Activated T-cell treated with anti-CD3 and anti-CD28 coated beads, Interleukin-2, amount 50 U/mL, for 72 hours (primary cell): ENCODE measurements at regions not wholly inside any gene's neighbourhood (a gene's known extent, or its start where the extent isn't known, plus 50 kb on each side); places are given as distances from the start of the nearest gene placed in this dataset.

ENCODE experiments used
- ATAC-seq, 2 donors: fragments of 150-1000 bp; cut with Tn5 transposase; replicated peaks in 1 of 2; 2 replicates each; pipeline ENCODE4 v1.10.0; 2021; ENCODE audit warnings: moderate library complexity in 2 of 2, mild to moderate bottlenecking in 1 of 2
- DNase-seq, 2 donors: peaks; one replicate each; pipeline ENCODE4 v3.0.0; 2021 to 2022; ENCODE audit warnings: mixed read lengths in 1 of 2
- H3K27ac Mint-ChIP-seq: one replicate; pipeline ENCODE4 v1.8.0; 2022; ENCODE audit warnings: mild to moderate bottlenecking, moderate library complexity, mixed read lengths
- H3K27me3 Mint-ChIP-seq: one replicate; pipeline ENCODE4 v1.8.0; 2022; ENCODE audit warnings: low read depth, mixed read lengths
- H3K36me3 Mint-ChIP-seq, 2 donors: one replicate each; pipeline ENCODE4 v1.8.0; 2022; ENCODE audit warnings: mixed read lengths in 2 of 2, mild to moderate bottlenecking in 1 of 2; ENCODE audit not compliant: insufficient read depth in 2 of 2
- H3K4me1 Mint-ChIP-seq: one replicate; pipeline ENCODE4 v1.8.0; 2022; ENCODE audit warnings: low read depth, mixed read lengths
- H3K4me3 Mint-ChIP-seq, 2 donors: one replicate each; pipeline ENCODE4 v1.8.0; 2022; ENCODE audit warnings: mild to moderate bottlenecking in 2 of 2, mixed read lengths in 2 of 2, moderate library complexity in 2 of 2
- H3K9me3 Mint-ChIP-seq, 2 donors: one replicate each; pipeline ENCODE4 v1.8.0; 2022; ENCODE audit warnings: mixed read lengths in 2 of 2

GRCh38 chrX:10714531-10714930 lies 94.1 kb upstream of the MID1 start:
- Mint-ChIP-seq H3K36me3 (no peaks in the 10 kb centered on the region), H3K9me3 (no peaks in the 10 kb centered on the region), H3K27ac (no peak overlapping the region), H3K4me3 (no peak overlapping the region), H3K27me3 (peaks cover 9% of the 10 kb centered on the region), H3K4me1 (no peaks in the 10 kb centered on the region)
- ATAC-seq: no peak
- DNase-seq: no peak

- ATAC-seq (no peak), DNase-seq (peak; percentile 24 to 38)
- H3K4me3 Mint-ChIP-seq: no peak overlapping the region
- peaks cover 5% of the 10 kb centered on the region for H3K27me3 Mint-ChIP-seq
- H3K9me3 Mint-ChIP-seq: no peaks in the 10 kb centered on the region
- H3K36me3 Mint-ChIP-seq: no peaks in the 10 kb centered on the region
- no peaks in the 10 kb centered on the region for H3K4me1 Mint-ChIP-seq
- no peak overlapping the region for H3K27ac Mint-ChIP-seq
These were observed 102.5 kb upstream of the MID1 start for GRCh38 chrX:10722851-10723250.

GRCh38 chrX:10725071-10725470 lies 104.7 kb upstream of the MID1 start:
- Mint-ChIP-seq H3K27me3 (peaks cover 4% of the 10 kb centered on the region), H3K4me1 (no peaks in the 10 kb centered on the region), H3K36me3 (no peaks in the 10 kb centered on the region), H3K4me3 (no peak overlapping the region), H3K9me3 (no peaks in the 10 kb centered on the region), H3K27ac (no peak overlapping the region)
- DNase-seq (no peak), ATAC-seq (no peak)

GRCh38 chrX:10726647-10727046 lies 106.3 kb upstream of the MID1 start:
- ATAC-seq: no peak
- Mint-ChIP-seq H3K27ac (no peak overlapping the region), H3K36me3 (no peaks in the 10 kb centered on the region), H3K4me3 (no peak overlapping the region), H3K27me3 (peaks cover 4% of the 10 kb centered on the region), H3K4me1 (no peaks in the 10 kb centered on the region), H3K9me3 (no peaks in the 10 kb centered on the region)
- no peak for DNase-seq

GRCh38 chrX:10728806-10729389 lies 108.5 kb upstream of the MID1 start:
- no peak overlapping the region for H3K4me3 Mint-ChIP-seq

GRCh38 chrX:10739426-10739825 lies 119.0 kb upstream of the MID1 start:
- Mint-ChIP-seq H3K4me3 (no peak overlapping the region), H3K9me3 (no peaks in the 10 kb centered on the region), H3K27ac (no peak overlapping the region), H3K27me3 (peaks cover 7% of the 10 kb centered on the region), H3K36me3 (no peaks in the 10 kb centered on the region), H3K4me1 (no peaks in the 10 kb centered on the region)
- DNase-seq (no peak), ATAC-seq (no peak)

More at GRCh38 chrX:10728806-10729389, 108.5 kb upstream of the MID1 start:
- Mint-ChIP-seq H3K9me3 (no peaks in the 10 kb centered on the region), H3K27ac (no peak overlapping the region), H3K4me1 (no peaks in the 10 kb centered on the region), H3K36me3 (no peaks in the 10 kb centered on the region), H3K27me3 (peaks cover 4% of the 10 kb centered on the region)
- DNase-seq: no peak
- ATAC-seq: no peak

GRCh38 chrX:10741003-10741402 lies 120.6 kb upstream of the MID1 start:
- no peak overlapping the region for H3K27ac Mint-ChIP-seq

GRCh38 chrX:10741550-10741949 lies 121.2 kb upstream of the MID1 start:
- Mint-ChIP-seq H3K4me3 (no peak overlapping the region), H3K36me3 (no peaks in the 10 kb centered on the region), H3K27ac (no peak overlapping the region), H3K27me3 (peaks cover 16% of the 10 kb centered on the region), H3K9me3 (peaks cover 0 to 2% of the 10 kb centered on the region in 2 donors), H3K4me1 (no peaks in the 10 kb centered on the region)
- ATAC-seq (no peak), DNase-seq (no peak)

More at GRCh38 chrX:10741003-10741402, 120.6 kb upstream of the MID1 start:
- no peak for DNase-seq
- Mint-ChIP-seq H3K4me3 (no peak overlapping the region), H3K36me3 (no peaks in the 10 kb centered on the region), H3K27me3 (peaks cover 16% of the 10 kb centered on the region), H3K4me1 (no peaks in the 10 kb centered on the region), H3K9me3 (peaks cover 0 to 2% of the 10 kb centered on the region in 2 donors)
- ATAC-seq: no peak

- H3K9me3 Mint-ChIP-seq: peaks cover 0 to 2% of the 10 kb centered on the region in 2 donors
- H3K4me3 Mint-ChIP-seq: no peak overlapping the region
- H3K27me3 Mint-ChIP-seq: peaks cover 9% of the 10 kb centered on the region
- H3K4me1 Mint-ChIP-seq: no peaks in the 10 kb centered on the region
- DNase-seq (no peak), ATAC-seq (no peak)
- H3K27ac Mint-ChIP-seq: no peak overlapping the region
- H3K36me3 Mint-ChIP-seq: no peaks in the 10 kb centered on the region
These were observed 123.1 kb upstream of the MID1 start for GRCh38 chrX:10743476-10743875.

GRCh38 chrX:10744007-10744406 lies 123.6 kb upstream of the MID1 start:
- Mint-ChIP-seq H3K4me3 (no peak overlapping the region), H3K9me3 (peaks cover 0 to 2% of the 10 kb centered on the region in 2 donors), H3K27ac (no peak overlapping the region), H3K4me1 (no peaks in the 10 kb centered on the region), H3K27me3 (peaks cover 9% of the 10 kb centered on the region), H3K36me3 (no peaks in the 10 kb centered on the region)
- DNase-seq (no peak), ATAC-seq (no peak)

- no peak for DNase-seq
- no peak for ATAC-seq
- H3K27me3 Mint-ChIP-seq: peaks cover 9% of the 10 kb centered on the region
- no peaks in the 10 kb centered on the region for H3K4me1 Mint-ChIP-seq
- H3K4me3 Mint-ChIP-seq: no peak overlapping the region
- peaks cover 2 to 3% of the 10 kb centered on the region in 2 donors for H3K9me3 Mint-ChIP-seq
- H3K36me3 Mint-ChIP-seq: no peaks in the 10 kb centered on the region
- H3K27ac Mint-ChIP-seq: peak overlapping the region; percentile 74
These were observed 127.6 kb upstream of the MID1 start for GRCh38 chrX:10747975-10748374.

- Mint-ChIP-seq H3K36me3 (no peaks in the 10 kb centered on the region), H3K4me3 (no peak overlapping the region), H3K27me3 (peaks cover 9% of the 10 kb centered on the region), H3K27ac (no peak overlapping the region), H3K9me3 (peaks cover 2 to 3% of the 10 kb centered on the region in 2 donors), H3K4me1 (no peaks in the 10 kb centered on the region)
- DNase-seq (no peak), ATAC-seq (no peak)
These were observed 128.7 kb upstream of the MID1 start for GRCh38 chrX:10749113-10749512.

- no peaks in the 10 kb centered on the region for H3K36me3 Mint-ChIP-seq
These were observed 130.2 kb upstream of the MID1 start for GRCh38 chrX:10750581-10750980.

GRCh38 chrX:10753116-10753515 lies 132.7 kb upstream of the MID1 start:
- no peaks in the 10 kb centered on the region for H3K36me3 Mint-ChIP-seq
- ATAC-seq: no peak

More at GRCh38 chrX:10750581-10750980, 130.2 kb upstream of the MID1 start:
- ATAC-seq (no peak), DNase-seq (no peak)
- no peak overlapping the region for H3K27ac Mint-ChIP-seq
- no peaks in the 10 kb centered on the region for H3K4me1 Mint-ChIP-seq
- no peak overlapping the region for H3K4me3 Mint-ChIP-seq
- peaks cover 2 to 3% of the 10 kb centered on the region in 2 donors for H3K9me3 Mint-ChIP-seq
- peaks cover 9% of the 10 kb centered on the region for H3K27me3 Mint-ChIP-seq

More at GRCh38 chrX:10753116-10753515, 132.7 kb upstream of the MID1 start:
- no peak overlapping the region for H3K27ac Mint-ChIP-seq
- H3K4me1 Mint-ChIP-seq: no peaks in the 10 kb centered on the region
- peaks cover 6% of the 10 kb centered on the region for H3K27me3 Mint-ChIP-seq
- H3K4me3 Mint-ChIP-seq: no peak overlapping the region
- H3K9me3 Mint-ChIP-seq: peaks cover 0 to 3% of the 10 kb centered on the region in 2 donors
- no peak for DNase-seq
